Pons (tissue), 1 donor: ENCODE measurements at regions not wholly inside any gene's neighbourhood (a gene's known extent, or its start where the extent isn't known, plus 50 kb on each side); places are given as distances from the start of the nearest gene placed in this dataset.

Experiments
- DNase-seq: peaks from one replicate; pipeline ENCODE4 v3.0.0-alpha.2; 2016; ENCODE audit warnings: low spot score

- no peak for DNase-seq
Observed at GRCh38 chr10:94043431-94043990, 49.8 kb downstream of the PLCE1 start.

GRCh38 chr10:94046098-94046497, 52.4 kb downstream of the PLCE1 start:
- no peak for DNase-seq

- no peak for DNase-seq
Observed at GRCh38 chr10:94047293-94047692, 53.6 kb downstream of the PLCE1 start.

- no peak for DNase-seq
Observed at GRCh38 chr10:94049911-94050310, 56.2 kb downstream of the PLCE1 start.

GRCh38 chr10:94052281-94052680, 58.5 kb downstream of the PLCE1 start:
- no peak for DNase-seq

- peak; percentile 5 for DNase-seq
Observed at GRCh38 chr10:94052866-94053791, 59.4 kb downstream of the PLCE1 start.

GRCh38 chr10:94059178-94059883, 65.6 kb downstream of the PLCE1 start:
- no peak for DNase-seq

GRCh38 chr10:94061026-94061425, 67.3 kb downstream of the PLCE1 start:
- DNase-seq, result no peak

GRCh38 chr10:94062611-94063010, 68.9 kb downstream of the PLCE1 start:
- DNase-seq, result no peak

- DNase-seq, result no peak
Observed at GRCh38 chr10:94065362-94065761, 71.6 kb downstream of the PLCE1 start.

- no peak for DNase-seq
Observed at GRCh38 chr10:94065787-94066186, 72.1 kb downstream of the PLCE1 start.

GRCh38 chr10:94066411-94066810, 72.7 kb downstream of the PLCE1 start:
- DNase-seq, result no peak

- no peak for DNase-seq
Observed at GRCh38 chr10:94069884-94070283, 76.2 kb downstream of the PLCE1 start.

GRCh38 chr10:94074462-94074861, 80.7 kb downstream of the PLCE1 start:
- DNase-seq, result no peak

- no peak for DNase-seq
Observed at GRCh38 chr10:94075506-94075905, 81.8 kb downstream of the PLCE1 start.

- peak; percentile 40 for DNase-seq
Observed at GRCh38 chr10:94076325-94076841, 82.7 kb downstream of the PLCE1 start.

- no peak for DNase-seq
Observed at GRCh38 chr10:94077042-94077441, 83.3 kb downstream of the PLCE1 start.

- DNase-seq, result no peak
Observed at GRCh38 chr10:94080108-94080507, 86.4 kb downstream of the PLCE1 start.

- no peak for DNase-seq
Observed at GRCh38 chr10:94083662-94084265, 90.0 kb downstream of the PLCE1 start.

- DNase-seq, result no peak
Observed at GRCh38 chr10:94084344-94084743, 90.6 kb downstream of the PLCE1 start.

- DNase-seq, result no peak
Observed at GRCh38 chr10:94085288-94085687, 91.6 kb downstream of the PLCE1 start.

GRCh38 chr10:94085766-94086437, 92.2 kb downstream of the PLCE1 start:
- DNase-seq, result no peak
